Thyroid gland (tissue), 4 donors: ENCODE measurements at regions not wholly inside any gene's neighbourhood (a gene's known extent, or its start where the extent isn't known, plus 50 kb on each side); places are given as distances from the start of the nearest gene placed in this dataset.

Experiments
- DNase-seq, 2 donors: peaks; one replicate each; pipeline ENCODE4 v3.0.0-alpha.2; 2019
- H3K27ac ChIP-seq, 3 donors: fragments of 200-600 bp; sonication (generic); 1 replicate in 2 of 3; 2 replicates in 1 of 3; pipeline ENCODE4 v1.5.1; 2016 to 2019; ENCODE audit warnings: mild to moderate bottlenecking in 1 of 3, moderate library complexity in 1 of 3
- H3K27me3 ChIP-seq: fragments of 200-600 bp; sonication (generic); one replicate; pipeline ENCODE4 v1.5.1; 2019
- H3K36me3 ChIP-seq, 2 donors: fragments of 200-600 bp; sonication (generic); one replicate each; pipeline ENCODE4 v1.5.1; 2016 to 2019
- H3K4me1 ChIP-seq, 2 donors: fragments of 200-600 bp; sonication (generic); one replicate each; pipeline ENCODE4 v1.5.1; 2017 to 2019
- H3K4me3 ChIP-seq, 3 donors: fragments of 200-600 bp; sonication (generic); replicated peaks in 1 of 3; 1 replicate in 2 of 3; 2 replicates in 1 of 3; pipeline ENCODE4 v1.5.1; 2016; ENCODE audit warnings: mild to moderate bottlenecking in 1 of 3
- H3K9me3 ChIP-seq: fragments of 200-600 bp; sonication (generic); one replicate; pipeline ENCODE4 v1.5.1; 2017
- POLR2A ChIP-seq, 2 donors: fragments of 450-650 bp; IDR thresholded peaks; one replicate each; pipeline ENCODE4 v1.6.1; 2017; ENCODE audit warnings: antibody characterized with exemption in 2 of 2, mild to moderate bottlenecking in 2 of 2, moderate library complexity in 1 of 2
- WGBS, 2 donors: methylation state at CpG; one replicate each; pipeline ENCODE4 v1.1.5; 2017; 5-methylcytosine and 5-hydroxymethylcytosine counted together
- intact Hi-C: fragments of 100-400 bp; cut with DNase I; formaldehyde crosslinking; loops from one replicate; pipeline ENCODE4 v1.15.1; 2023
- TF ChIP-seq, protein P1 (sequence below), 6 experiments: fragments of 200-600 bp in 3 of 6; fragments of 450-650 bp in 3 of 6; sonication (generic) in 3 of 6; IDR thresholded peaks; one replicate each; pipeline ENCODE4 v1.5.1; 2016 to 2019; ENCODE audit warnings: antibody characterized with exemption in 6 of 6, mild to moderate bottlenecking in 2 of 6, inconsistent platforms in 1 of 6, moderate library complexity in 1 of 6

- intact Hi-C loops, result no loop called here
- no peak overlapping the region for H3K27ac ChIP-seq
- H3K4me1 ChIP-seq, result no peaks in the 10 kb centered on the region
- H3K27me3 ChIP-seq, result no peaks in the 10 kb centered on the region
- TF ChIP-seq POLR2A (IDR thresholded peaks at IDR 0.05), result no peak
- TF ChIP-seq, protein P1, sequence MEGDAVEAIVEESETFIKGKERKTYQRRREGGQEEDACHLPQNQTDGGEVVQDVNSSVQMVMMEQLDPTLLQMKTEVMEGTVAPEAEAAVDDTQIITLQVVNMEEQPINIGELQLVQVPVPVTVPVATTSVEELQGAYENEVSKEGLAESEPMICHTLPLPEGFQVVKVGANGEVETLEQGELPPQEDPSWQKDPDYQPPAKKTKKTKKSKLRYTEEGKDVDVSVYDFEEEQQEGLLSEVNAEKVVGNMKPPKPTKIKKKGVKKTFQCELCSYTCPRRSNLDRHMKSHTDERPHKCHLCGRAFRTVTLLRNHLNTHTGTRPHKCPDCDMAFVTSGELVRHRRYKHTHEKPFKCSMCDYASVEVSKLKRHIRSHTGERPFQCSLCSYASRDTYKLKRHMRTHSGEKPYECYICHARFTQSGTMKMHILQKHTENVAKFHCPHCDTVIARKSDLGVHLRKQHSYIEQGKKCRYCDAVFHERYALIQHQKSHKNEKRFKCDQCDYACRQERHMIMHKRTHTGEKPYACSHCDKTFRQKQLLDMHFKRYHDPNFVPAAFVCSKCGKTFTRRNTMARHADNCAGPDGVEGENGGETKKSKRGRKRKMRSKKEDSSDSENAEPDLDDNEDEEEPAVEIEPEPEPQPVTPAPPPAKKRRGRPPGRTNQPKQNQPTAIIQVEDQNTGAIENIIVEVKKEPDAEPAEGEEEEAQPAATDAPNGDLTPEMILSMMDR (IDR thresholded peaks at IDR 0.05), result no peak
- no peak for DNase-seq
- WGBS, 2 donors, result 75 to 78% methylated on average over 9 to 15 of the region's 26 CpGs
- H3K4me3 ChIP-seq, result no peak overlapping the region
- H3K36me3 ChIP-seq, result no peaks in the 10 kb centered on the region
- H3K9me3 ChIP-seq, result no peaks in the 10 kb centered on the region
Measured at GRCh38 chr18:78772360-78773302, 207.0 kb upstream of the SALL3 start.

- TF ChIP-seq, protein P1 (IDR thresholded peaks at IDR 0.05), result no peak
- no peak for TF ChIP-seq POLR2A (IDR thresholded peaks at IDR 0.05)
- Histone ChIP-seq H3K27me3 (no peaks in the 10 kb centered on the region), H3K4me3 (no peak overlapping the region), H3K36me3 (no peaks in the 10 kb centered on the region), H3K27ac (no peak overlapping the region), H3K4me1 (no peaks in the 10 kb centered on the region), H3K9me3 (no peaks in the 10 kb centered on the region)
- intact Hi-C loops, result no loop called here
- no peak for DNase-seq
- WGBS, 2 donors, result 80 to 84% methylated on average over 5 to 6 of the region's 7 CpGs
Measured at GRCh38 chr18:78773303-78773755, 206.3 kb upstream of the SALL3 start.

GRCh38 chr18:78773819-78774218 lies 205.8 kb upstream of the SALL3 start:
- no peak for TF ChIP-seq POLR2A (IDR thresholded peaks at IDR 0.05)
- TF ChIP-seq, protein P1 (IDR thresholded peaks at IDR 0.05), result no peak
- Histone ChIP-seq H3K4me3 (no peak overlapping the region), H3K4me1 (no peaks in the 10 kb centered on the region), H3K9me3 (no peaks in the 10 kb centered on the region), H3K27me3 (no peaks in the 10 kb centered on the region), H3K27ac (no peak overlapping the region), H3K36me3 (no peaks in the 10 kb centered on the region)
- no peak for DNase-seq
- intact Hi-C loops, result no loop called here
- WGBS, 2 donors, result 69 to 83% methylated on average over 4 to 9 of the region's 9 CpGs

- H3K9me3 ChIP-seq, result no peaks in the 10 kb centered on the region
- TF ChIP-seq POLR2A (IDR thresholded peaks at IDR 0.05), result no peak
- TF ChIP-seq, protein P1 (IDR thresholded peaks at IDR 0.05), result no peak
- WGBS, 2 donors, result 78 to 82% methylated on average over 21 to 22 of the region's 22 CpGs
- no peak overlapping the region for H3K4me3 ChIP-seq
- no peak for DNase-seq
- H3K36me3 ChIP-seq, result no peaks in the 10 kb centered on the region
- no peaks in the 10 kb centered on the region for H3K4me1 ChIP-seq
- no peaks in the 10 kb centered on the region for H3K27me3 ChIP-seq
- intact Hi-C loops, result no loop called here
- no peak overlapping the region for H3K27ac ChIP-seq
Measured at GRCh38 chr18:78774741-78775141, 204.9 kb upstream of the SALL3 start.

GRCh38 chr18:78776151-78776550 lies 203.5 kb upstream of the SALL3 start:
- no peak overlapping the region for H3K4me3 ChIP-seq
- no peaks in the 10 kb centered on the region for H3K9me3 ChIP-seq
- WGBS, 2 donors, result 91 to 94% methylated on average over 5 of the region's 5 CpGs
- no peak for DNase-seq
- H3K27ac ChIP-seq, result no peak overlapping the region
- H3K27me3 ChIP-seq, result no peaks in the 10 kb centered on the region
- no peaks in the 10 kb centered on the region for H3K36me3 ChIP-seq
- no peak for TF ChIP-seq POLR2A (IDR thresholded peaks at IDR 0.05)
- TF ChIP-seq, protein P1 (IDR thresholded peaks at IDR 0.05), result no peak
- no peaks in the 10 kb centered on the region for H3K4me1 ChIP-seq
- intact Hi-C loops, result no loop called here
